DND-41 (cell line): ENCODE measurements at regions not wholly inside any gene's neighbourhood (a gene's known extent, or its start where the extent isn't known, plus 50 kb on each side); places are given as distances from the start of the nearest gene placed in this dataset.

Experiments used
- ATAC-seq: fragments of 200-7000 bp; cut with Tn5 transposase; 3 replicates; pipeline ENCODE4 v1.9.1; 2021; ENCODE audit warnings: low read depth; ENCODE audit not compliant: insufficient read depth
- DNase-seq: peaks from one replicate; pipeline ENCODE4 v3.0.0-alpha.2; 2020
- H2AFZ ChIP-seq: 2 replicates; pipeline ENCODE4 v1.6.0; 2012; ENCODE audit warnings: low read depth, low read length
- H3K27ac ChIP-seq: 2 replicates; pipeline ENCODE4 v1.5.1; 2012; ENCODE audit warnings: low read length, inconsistent platforms
- H3K27me3 ChIP-seq: fragments of 200-600 bp; sonication (generic); 2 replicates; pipeline ENCODE4 v1.6.0; 2012; ENCODE audit warnings: low read length, mild to moderate bottlenecking, inconsistent platforms; ENCODE audit not compliant: insufficient read depth, poor library complexity
- H3K36me3 ChIP-seq: 2 replicates; pipeline ENCODE4 v1.5.1; 2012; ENCODE audit warnings: low read length, inconsistent platforms; ENCODE audit not compliant: insufficient read depth
- H3K4me1 ChIP-seq: 2 replicates; pipeline ENCODE4 v1.5.1; 2012; ENCODE audit warnings: mild to moderate bottlenecking, low read length; ENCODE audit not compliant: insufficient read depth
- H3K4me2 ChIP-seq: 2 replicates; pipeline ENCODE4 v1.6.0; 2012; ENCODE audit warnings: mild to moderate bottlenecking, moderate library complexity, low read length, inconsistent platforms; ENCODE audit not compliant: insufficient read depth
- H3K4me3 ChIP-seq, 2 experiments: fragments of 200-600 bp in 1 of 2; shearing (Covaris generic) in 1 of 2; 2 replicates each; pipeline ENCODE4 v1.5.1; 2012 to 2016; ENCODE audit warnings: inconsistent platforms in 2 of 2, low read length in 2 of 2, mild to moderate bottlenecking in 2 of 2, low read depth in 1 of 2, moderate library complexity in 1 of 2
- H3K79me2 ChIP-seq: 2 replicates; pipeline ENCODE4 v1.6.0; 2012; ENCODE audit warnings: low read length, inconsistent platforms; ENCODE audit not compliant: insufficient read depth
- H3K9ac ChIP-seq: 2 replicates; pipeline ENCODE4 v1.6.0; 2012; ENCODE audit warnings: low read depth, mild to moderate bottlenecking, inconsistent platforms, low read length, moderate library complexity
- H3K9me3 ChIP-seq: 2 replicates; pipeline ENCODE4 v1.5.1; 2012; ENCODE audit warnings: low read length, moderate library complexity, mild to moderate bottlenecking, inconsistent platforms; ENCODE audit not compliant: insufficient read depth, severe bottlenecking
- H4K20me1 ChIP-seq: 2 replicates; pipeline ENCODE4 v1.6.0; 2012; ENCODE audit warnings: low read length; ENCODE audit not compliant: insufficient read depth
- EZH2 ChIP-seq: IDR thresholded peaks from 3 replicates; pipeline ENCODE4 v1.6.1; 2012; ENCODE audit warnings: borderline replicate concordance, low read depth, mild to moderate bottlenecking, moderate library complexity, low read length, inconsistent platforms; ENCODE audit not compliant: severe bottlenecking
- TF ChIP-seq, protein P1 (sequence below): IDR thresholded peaks from 2 replicates; pipeline ENCODE4 v1.5.1; 2012; ENCODE audit warnings: borderline replicate concordance, low read length, moderate library complexity, mild to moderate bottlenecking; ENCODE audit not compliant: poor library complexity, severe bottlenecking; ENCODE audit errors: extremely low read depth

DNA sequence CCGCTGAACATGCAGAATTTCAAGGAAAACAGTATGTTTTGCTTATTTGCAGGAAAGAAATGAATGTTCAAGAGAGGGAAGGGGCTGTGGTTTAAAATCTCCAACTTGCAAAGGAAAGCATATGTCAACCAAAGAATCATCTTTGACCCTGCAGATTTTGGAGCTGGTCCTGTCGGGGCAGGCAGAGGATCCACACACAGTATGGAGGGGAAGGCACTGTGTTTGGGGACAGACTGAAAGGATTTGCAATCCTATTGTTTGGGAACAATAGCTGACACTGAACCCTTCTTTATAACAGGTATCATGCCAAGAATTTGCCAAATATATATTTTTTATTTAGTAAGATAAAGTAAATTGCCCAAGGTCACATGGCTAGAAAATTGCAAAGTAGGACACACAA lies 121.4 kb upstream of the ZNF618 start:
- Histone ChIP-seq H3K79me2 (no peaks in the 10 kb centered on the region), H3K4me3 (no peak overlapping the region), H3K4me2 (no peak overlapping the region), H3K9me3 (no peaks in the 10 kb centered on the region), H3K36me3 (no peaks in the 10 kb centered on the region), H3K27me3 (no peaks in the 10 kb centered on the region), H4K20me1 (no peaks in the 10 kb centered on the region), H3K27ac (no peak overlapping the region), H2AFZ (no peak overlapping the region), H3K4me1 (no peaks in the 10 kb centered on the region), H3K9ac (no peak overlapping the region)
- DNase-seq (no peak), ATAC-seq (no peak)
- TF ChIP-seq EZH2 = no peak
- TF ChIP-seq, protein P1, sequence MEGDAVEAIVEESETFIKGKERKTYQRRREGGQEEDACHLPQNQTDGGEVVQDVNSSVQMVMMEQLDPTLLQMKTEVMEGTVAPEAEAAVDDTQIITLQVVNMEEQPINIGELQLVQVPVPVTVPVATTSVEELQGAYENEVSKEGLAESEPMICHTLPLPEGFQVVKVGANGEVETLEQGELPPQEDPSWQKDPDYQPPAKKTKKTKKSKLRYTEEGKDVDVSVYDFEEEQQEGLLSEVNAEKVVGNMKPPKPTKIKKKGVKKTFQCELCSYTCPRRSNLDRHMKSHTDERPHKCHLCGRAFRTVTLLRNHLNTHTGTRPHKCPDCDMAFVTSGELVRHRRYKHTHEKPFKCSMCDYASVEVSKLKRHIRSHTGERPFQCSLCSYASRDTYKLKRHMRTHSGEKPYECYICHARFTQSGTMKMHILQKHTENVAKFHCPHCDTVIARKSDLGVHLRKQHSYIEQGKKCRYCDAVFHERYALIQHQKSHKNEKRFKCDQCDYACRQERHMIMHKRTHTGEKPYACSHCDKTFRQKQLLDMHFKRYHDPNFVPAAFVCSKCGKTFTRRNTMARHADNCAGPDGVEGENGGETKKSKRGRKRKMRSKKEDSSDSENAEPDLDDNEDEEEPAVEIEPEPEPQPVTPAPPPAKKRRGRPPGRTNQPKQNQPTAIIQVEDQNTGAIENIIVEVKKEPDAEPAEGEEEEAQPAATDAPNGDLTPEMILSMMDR = no peak

DNA sequence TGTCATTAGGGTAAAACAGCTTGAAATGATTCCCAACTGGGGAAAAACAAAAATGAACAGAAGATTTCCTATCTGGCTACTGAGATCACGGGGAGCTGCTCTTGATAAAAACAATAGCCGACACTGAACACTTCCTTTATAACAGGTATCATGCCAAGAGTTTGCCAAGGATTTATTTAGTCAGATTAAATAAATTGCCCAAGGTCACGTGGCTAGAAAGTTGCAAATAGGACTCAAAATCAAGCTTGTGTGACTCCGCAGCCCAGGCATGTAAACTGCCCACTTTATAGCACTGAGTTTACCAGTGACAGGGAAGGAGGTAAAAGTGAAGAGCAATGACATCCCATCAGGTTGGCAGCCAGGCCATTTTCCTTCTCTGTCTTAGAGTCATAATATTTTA lies 120.7 kb upstream of the ZNF618 start:
- H3K27me3 ChIP-seq = no peaks in the 10 kb centered on the region
- H3K4me2 ChIP-seq = no peak overlapping the region
- H3K79me2 ChIP-seq = no peaks in the 10 kb centered on the region
- no peaks in the 10 kb centered on the region for H3K36me3 ChIP-seq
- no peak for DNase-seq
- no peak for ATAC-seq
- no peak overlapping the region for H2AFZ ChIP-seq
- H3K4me1 ChIP-seq = no peaks in the 10 kb centered on the region
- no peak overlapping the region for H3K27ac ChIP-seq
- TF ChIP-seq, protein P1 = no peak
- H3K9ac ChIP-seq = no peak overlapping the region
- H4K20me1 ChIP-seq = no peaks in the 10 kb centered on the region
- no peak overlapping the region for H3K4me3 ChIP-seq
- no peaks in the 10 kb centered on the region for H3K9me3 ChIP-seq

GRCh38 chr9:113756476-113757192 lies 119.5 kb upstream of the ZNF618 start:
- H3K79me2 ChIP-seq = no peaks in the 10 kb centered on the region
- no peak overlapping the region for H3K27ac ChIP-seq
- no peak overlapping the region for H3K9ac ChIP-seq
- no peak overlapping the region for H2AFZ ChIP-seq
- H4K20me1 ChIP-seq = no peaks in the 10 kb centered on the region
- peaks cover 3% of the 10 kb centered on the region for H3K27me3 ChIP-seq
- H3K36me3 ChIP-seq = no peaks in the 10 kb centered on the region
- no peak for DNase-seq
- no peaks in the 10 kb centered on the region for H3K9me3 ChIP-seq
- no peak for ATAC-seq
- TF ChIP-seq, protein P1 = no peak
- no peaks in the 10 kb centered on the region for H3K4me1 ChIP-seq
- no peak overlapping the region for H3K4me2 ChIP-seq
- H3K4me3 ChIP-seq = no peak overlapping the region

GRCh38 chr9:113763429-113763828 lies 112.7 kb upstream of the ZNF618 start:
- H3K4me3 ChIP-seq = no peak overlapping the region
- no peak for TF ChIP-seq EZH2
- TF ChIP-seq, protein P1 = no peak
- H3K4me2 ChIP-seq = no peak overlapping the region
- no peak overlapping the region for H2AFZ ChIP-seq
- peaks cover 3% of the 10 kb centered on the region for H3K27me3 ChIP-seq
- no peaks in the 10 kb centered on the region for H3K4me1 ChIP-seq
- H3K9ac ChIP-seq = no peak overlapping the region
- no peaks in the 10 kb centered on the region for H3K9me3 ChIP-seq
- no peak for DNase-seq
- H4K20me1 ChIP-seq = no peaks in the 10 kb centered on the region
- no peaks in the 10 kb centered on the region for H3K79me2 ChIP-seq
- H3K27ac ChIP-seq = no peak overlapping the region
- H3K36me3 ChIP-seq = no peaks in the 10 kb centered on the region
- no peak for ATAC-seq
